ENCODE measurements at regions not wholly inside any gene's neighbourhood (a gene's known extent, or its start where the extent isn't known, plus 50 kb on each side); places are given as distances from the start of the nearest gene placed in this dataset.

GRCh38 chr5:97851036-97851435 lies 668.0 kb upstream of the RIOK2 start:
- DNase-seq (ENCODE audit: extremely low spot score): no peak
- TF ChIP-seq ARNT (IDR thresholded peaks at IDR 0.05) (no peak), FOXA1 (IDR thresholded peaks at IDR 0.05) (no peak), BHLHE40 (IDR thresholded peaks at IDR 0.05; ENCODE audit: borderline replicate concordance) (no peak)
- ChIA-PET POLR2A (no interaction called here), CTCF (no interaction called here)

GRCh38 chr5:97854871-97855762 lies 672.1 kb upstream of the RIOK2 start:
- CTCF ChIA-PET: no interaction called here
- no peak for DNase-seq (ENCODE audit: extremely low spot score)
- POLR2A ChIA-PET: no interaction called here
- TF ChIP-seq CTBP1 (IDR thresholded peaks at IDR 0.05; ENCODE audit: borderline replicate concordance) (no peak), NFRKB (IDR thresholded peaks at IDR 0.05) (no peak), FOXM1 (IDR thresholded peaks at IDR 0.05; ENCODE audit: borderline replicate concordance) (no peak), ZNF384 (IDR thresholded peaks at IDR 0.05) (no peak), ARNT (IDR thresholded peaks at IDR 0.05) (no peak), TARDBP (IDR thresholded peaks at IDR 0.05) (no peak), FOXK2 (IDR thresholded peaks at IDR 0.05) (no peak), FOXA1 (IDR thresholded peaks at IDR 0.05) (no peak), L3MBTL2 (conservative IDR thresholded peaks at IDR 0.05) (no peak), BHLHE40 (IDR thresholded peaks at IDR 0.05; ENCODE audit: borderline replicate concordance) (no peak), LEF1 (IDR thresholded peaks at IDR 0.05; ENCODE audit: borderline replicate concordance) (no peak), ELF4 (IDR thresholded peaks at IDR 0.05) (no peak), HDGF (IDR thresholded peaks at IDR 0.05; ENCODE audit: borderline replicate concordance) (no peak)

GRCh38 chr5:97874491-97874890 lies 691.4 kb upstream of the RIOK2 start:
- CTCF ChIA-PET: no interaction called here
- POLR2A ChIA-PET: no interaction called here
- DNase-seq (ENCODE audit: extremely low spot score): no peak

GRCh38 chr5:97876272-97876671 lies 693.2 kb upstream of the RIOK2 start:
- no peak for DNase-seq (ENCODE audit: extremely low spot score)
- ChIA-PET POLR2A (no interaction called here), CTCF (no interaction called here)
- TF ChIP-seq TARDBP (IDR thresholded peaks at IDR 0.05) (no peak), SUZ12 (IDR thresholded peaks at IDR 0.05) (no peak), LEF1 (IDR thresholded peaks at IDR 0.05; ENCODE audit: borderline replicate concordance) (no peak), ZNF384 (IDR thresholded peaks at IDR 0.05) (no peak), BHLHE40 (IDR thresholded peaks at IDR 0.05; ENCODE audit: borderline replicate concordance) (no peak), FOXA1 (IDR thresholded peaks at IDR 0.05) (no peak), SP1 (IDR thresholded peaks at IDR 0.05) (no peak), FOXM1 (IDR thresholded peaks at IDR 0.05; ENCODE audit: borderline replicate concordance) (no peak), ARNT (IDR thresholded peaks at IDR 0.05) (no peak), FOXK2 (IDR thresholded peaks at IDR 0.05) (no peak), HDGF (IDR thresholded peaks at IDR 0.05; ENCODE audit: borderline replicate concordance) (no peak), L3MBTL2 (conservative IDR thresholded peaks at IDR 0.05) (no peak), CTBP1 (IDR thresholded peaks at IDR 0.05; ENCODE audit: borderline replicate concordance) (no peak), ELF4 (IDR thresholded peaks at IDR 0.05) (no peak)

More at GRCh38 chr5:97874491-97874890, 691.4 kb upstream of the RIOK2 start:
- TF ChIP-seq ELF4 (IDR thresholded peaks at IDR 0.05) (no peak), PKNOX1 (IDR thresholded peaks at IDR 0.05) (no peak), TARDBP (IDR thresholded peaks at IDR 0.05) (no peak), ARNT (IDR thresholded peaks at IDR 0.05) (no peak), FOXM1 (IDR thresholded peaks at IDR 0.05; ENCODE audit: borderline replicate concordance) (no peak), FOXA1 (IDR thresholded peaks at IDR 0.05) (no peak), HDGF (IDR thresholded peaks at IDR 0.05; ENCODE audit: borderline replicate concordance) (no peak), BHLHE40 (IDR thresholded peaks at IDR 0.05; ENCODE audit: borderline replicate concordance) (no peak), LEF1 (IDR thresholded peaks at IDR 0.05; ENCODE audit: borderline replicate concordance) (no peak), CTBP1 (IDR thresholded peaks at IDR 0.05; ENCODE audit: borderline replicate concordance) (no peak), SUZ12 (IDR thresholded peaks at IDR 0.05) (no peak), NFRKB (IDR thresholded peaks at IDR 0.05) (no peak), SP1 (IDR thresholded peaks at IDR 0.05) (no peak)

- ChIA-PET CTCF (no interaction called here), POLR2A (no interaction called here)
- no peak for DNase-seq (ENCODE audit: extremely low spot score)
- TF ChIP-seq LEF1 (IDR thresholded peaks at IDR 0.05; ENCODE audit: borderline replicate concordance) (no peak), BHLHE40 (IDR thresholded peaks at IDR 0.05; ENCODE audit: borderline replicate concordance) (no peak), L3MBTL2 (conservative IDR thresholded peaks at IDR 0.05) (no peak), ZNF384 (IDR thresholded peaks at IDR 0.05) (no peak), FOXA1 (IDR thresholded peaks at IDR 0.05) (no peak), HDGF (IDR thresholded peaks at IDR 0.05; ENCODE audit: borderline replicate concordance) (no peak), PKNOX1 (IDR thresholded peaks at IDR 0.05) (no peak), TARDBP (IDR thresholded peaks at IDR 0.05) (no peak)
These were observed 694.5 kb upstream of the RIOK2 start for GRCh38 chr5:97877588-97877987.

GRCh38 chr5:97888439-97888838 lies 705.4 kb upstream of the RIOK2 start:
- CTCF ChIA-PET: no interaction called here
- TF ChIP-seq SUZ12 (IDR thresholded peaks at IDR 0.05) (no peak), PKNOX1 (IDR thresholded peaks at IDR 0.05) (no peak), ARNT (IDR thresholded peaks at IDR 0.05) (no peak)
- DNase-seq (ENCODE audit: extremely low spot score): no peak
- POLR2A ChIA-PET: no interaction called here
